Suprapubic skin (tissue), 4 donors: ENCODE measurements at regions not wholly inside any gene's neighbourhood (a gene's known extent, or its start where the extent isn't known, plus 50 kb on each side); places are given as distances from the start of the nearest gene placed in this dataset.

Experiments used
- DNase-seq, 2 donors: peaks; one replicate each; pipeline ENCODE4 v3.0.0-alpha.2; 2019; ENCODE audit warnings: low spot score in 2 of 2
- H3K27ac ChIP-seq: fragments of 200-600 bp; sonication (generic); one replicate; pipeline ENCODE4 v1.5.1; 2019
- H3K27me3 ChIP-seq: fragments of 200-600 bp; sonication (generic); one replicate; pipeline ENCODE4 v1.5.1; 2019
- H3K36me3 ChIP-seq: fragments of 200-600 bp; sonication (generic); one replicate; pipeline ENCODE4 v1.5.1; 2019
- H3K4me1 ChIP-seq: fragments of 200-600 bp; sonication (generic); one replicate; pipeline ENCODE4 v1.5.1; 2019
- H3K4me3 ChIP-seq: fragments of 200-600 bp; sonication (generic); one replicate; pipeline ENCODE4 v1.5.1; 2019; ENCODE audit warnings: mild to moderate bottlenecking
- H3K9me3 ChIP-seq: fragments of 200-600 bp; sonication (generic); one replicate; pipeline ENCODE4 v1.5.1; 2019
- EP300 ChIP-seq: sonication (generic); formaldehyde crosslinking; IDR thresholded peaks from one replicate; pipeline ENCODE4 v1.6.1; 2017; ENCODE audit warnings: antibody characterized with exemption
- POLR2A ChIP-seq, 2 donors: fragments of 450-650 bp; IDR thresholded peaks; one replicate each; pipeline ENCODE4 v1.6.1; 2017; ENCODE audit warnings: antibody characterized with exemption in 2 of 2, mild to moderate bottlenecking in 2 of 2, moderate library complexity in 2 of 2
- POLR2AphosphoS5 ChIP-seq, 3 donors: sonication (generic); formaldehyde crosslinking; IDR thresholded peaks; one replicate each; pipeline ENCODE4 v1.6.1; 2017; ENCODE audit warnings: antibody characterized with exemption in 3 of 3
- WGBS: methylation state at CpG from one replicate; pipeline ENCODE4 v1.1.5; 2018; 5-methylcytosine and 5-hydroxymethylcytosine counted together
- TF ChIP-seq, protein P1 (sequence below), 2 donors: fragments of 200-600 bp in 1 of 2; fragments of 450-650 bp in 1 of 2; sonication (generic) in 1 of 2; IDR thresholded peaks; one replicate each; pipeline ENCODE4 v1.5.1; 2016 to 2019; ENCODE audit warnings: antibody characterized with exemption in 2 of 2, mild to moderate bottlenecking in 1 of 2, moderate library complexity in 1 of 2

DNA sequence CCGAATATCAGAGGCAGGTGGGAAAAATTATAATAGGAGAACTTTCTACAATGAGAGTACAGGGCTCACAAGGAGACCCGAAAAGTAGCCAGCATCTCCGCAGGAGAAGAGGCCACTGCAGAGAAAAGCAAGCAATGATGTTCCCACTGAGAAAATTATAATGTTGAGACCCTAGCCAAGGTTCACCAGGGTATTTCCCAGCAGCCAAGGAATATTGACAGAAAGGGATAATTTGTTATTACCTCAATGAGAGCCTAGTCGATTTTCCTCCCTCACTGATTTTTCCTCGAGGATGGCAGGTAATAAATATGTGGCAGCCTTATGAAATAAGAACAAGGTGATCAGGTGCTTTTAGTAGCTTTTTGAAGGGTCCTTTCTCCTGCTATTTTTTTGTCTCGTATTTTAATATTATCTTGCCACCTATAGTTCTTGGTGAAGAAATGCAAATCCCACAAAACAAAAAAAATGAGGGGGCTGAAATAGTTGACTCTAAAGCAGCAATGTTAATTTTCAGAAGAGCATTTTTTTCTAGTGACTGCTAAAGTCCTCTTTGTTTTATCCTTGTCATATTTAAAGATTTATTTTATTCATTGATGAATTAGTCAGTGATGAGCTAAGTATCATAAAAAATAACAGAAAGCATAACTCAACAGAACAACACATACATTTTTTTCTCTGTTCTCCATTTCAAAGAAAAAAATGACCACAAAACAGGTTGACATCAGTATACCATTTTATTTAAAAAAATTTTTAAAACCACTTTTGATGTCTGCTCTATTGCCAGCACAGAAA lies 215.4 kb downstream of the KCNE4 start:
- Histone ChIP-seq H3K36me3 (no peaks in the 10 kb centered on the region), H3K4me3 (no peak overlapping the region), H3K9me3 (no peaks in the 10 kb centered on the region), H3K27ac (no peak overlapping the region), H3K4me1 (no peaks in the 10 kb centered on the region), H3K27me3 (no peaks in the 10 kb centered on the region)
- no peak for DNase-seq
- 77% methylated on average over 6 of the region's 6 CpGs for WGBS
- TF ChIP-seq POLR2AphosphoS5 (IDR thresholded peaks at IDR 0.05) = no peak
- TF ChIP-seq, protein P1, sequence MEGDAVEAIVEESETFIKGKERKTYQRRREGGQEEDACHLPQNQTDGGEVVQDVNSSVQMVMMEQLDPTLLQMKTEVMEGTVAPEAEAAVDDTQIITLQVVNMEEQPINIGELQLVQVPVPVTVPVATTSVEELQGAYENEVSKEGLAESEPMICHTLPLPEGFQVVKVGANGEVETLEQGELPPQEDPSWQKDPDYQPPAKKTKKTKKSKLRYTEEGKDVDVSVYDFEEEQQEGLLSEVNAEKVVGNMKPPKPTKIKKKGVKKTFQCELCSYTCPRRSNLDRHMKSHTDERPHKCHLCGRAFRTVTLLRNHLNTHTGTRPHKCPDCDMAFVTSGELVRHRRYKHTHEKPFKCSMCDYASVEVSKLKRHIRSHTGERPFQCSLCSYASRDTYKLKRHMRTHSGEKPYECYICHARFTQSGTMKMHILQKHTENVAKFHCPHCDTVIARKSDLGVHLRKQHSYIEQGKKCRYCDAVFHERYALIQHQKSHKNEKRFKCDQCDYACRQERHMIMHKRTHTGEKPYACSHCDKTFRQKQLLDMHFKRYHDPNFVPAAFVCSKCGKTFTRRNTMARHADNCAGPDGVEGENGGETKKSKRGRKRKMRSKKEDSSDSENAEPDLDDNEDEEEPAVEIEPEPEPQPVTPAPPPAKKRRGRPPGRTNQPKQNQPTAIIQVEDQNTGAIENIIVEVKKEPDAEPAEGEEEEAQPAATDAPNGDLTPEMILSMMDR (IDR thresholded peaks at IDR 0.05) = no peak
- no peak for TF ChIP-seq POLR2A (IDR thresholded peaks at IDR 0.05)
- no peak for TF ChIP-seq EP300

DNA sequence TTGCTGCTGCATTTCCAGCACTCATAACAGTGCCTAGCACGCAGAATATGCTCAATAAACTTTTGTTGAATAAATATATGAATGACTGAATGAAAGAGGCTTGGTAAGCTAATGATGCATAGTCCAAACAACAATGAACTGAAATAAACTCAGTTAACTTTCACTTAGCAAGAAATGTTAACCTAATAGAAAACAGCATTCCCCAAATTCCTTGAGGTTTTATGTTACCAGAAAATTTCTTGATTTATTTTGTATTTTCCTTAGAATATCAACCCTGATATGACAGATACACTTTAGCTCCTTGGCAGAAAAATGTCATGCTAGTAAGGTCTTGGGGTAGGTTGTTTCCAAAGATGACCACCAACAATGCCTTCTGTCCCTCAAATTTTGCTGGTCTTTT lies 217.4 kb downstream of the KCNE4 start:
- Histone ChIP-seq H3K27ac (no peak overlapping the region), H3K9me3 (no peaks in the 10 kb centered on the region), H3K27me3 (no peaks in the 10 kb centered on the region), H3K4me1 (no peaks in the 10 kb centered on the region), H3K4me3 (no peak overlapping the region), H3K36me3 (no peaks in the 10 kb centered on the region)
- WGBS = 90% methylated on average over 1 of the region's 1 CpG
- DNase-seq = no peak
- TF ChIP-seq, protein P1 (IDR thresholded peaks at IDR 0.05) = no peak
- TF ChIP-seq POLR2AphosphoS5 (IDR thresholded peaks at IDR 0.05) (no peak), POLR2A (IDR thresholded peaks at IDR 0.05) (no peak), EP300 (no peak)

DNA sequence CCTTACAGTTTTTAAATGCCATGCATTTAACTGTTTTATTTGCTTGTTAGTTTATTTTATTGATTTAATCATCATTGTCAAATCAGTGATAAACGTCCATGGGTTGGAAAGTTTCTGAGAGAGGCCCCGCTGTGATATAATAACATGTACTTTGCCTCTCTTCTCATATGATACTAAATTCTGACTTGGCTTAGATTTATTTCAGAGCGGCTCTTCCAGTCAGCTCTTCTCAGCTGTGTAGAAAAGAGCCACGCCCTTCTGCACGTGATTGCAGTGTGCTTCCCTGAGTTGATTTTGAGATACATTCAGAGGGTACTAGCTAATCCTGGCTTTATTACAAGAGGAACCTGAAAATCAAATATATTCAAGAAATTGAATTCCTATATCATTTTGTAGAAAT lies 218.6 kb downstream of the KCNE4 start:
- 44% methylated on average over 5 of the region's 5 CpGs for WGBS
- TF ChIP-seq POLR2AphosphoS5 (IDR thresholded peaks at IDR 0.05) = no peak
- no peak for TF ChIP-seq EP300
- no peak for DNase-seq

DNA sequence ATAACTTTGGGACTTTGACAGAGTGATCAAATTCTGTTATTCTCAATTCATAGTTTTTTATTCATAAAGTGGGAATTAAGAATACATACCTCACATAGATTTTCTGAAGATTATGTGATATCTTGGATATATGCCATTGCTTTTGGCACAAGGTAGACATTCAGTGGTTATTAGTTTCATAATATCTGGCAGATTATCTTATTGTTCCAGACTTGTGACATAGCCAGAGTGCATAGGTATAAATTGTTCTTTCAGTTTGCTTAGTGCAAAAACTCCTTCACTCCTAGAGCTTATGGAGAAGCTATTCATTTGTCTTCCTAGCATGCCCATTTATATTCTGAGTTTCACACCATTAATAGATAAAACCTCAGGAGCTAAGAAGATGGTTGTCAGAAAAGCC lies 222.0 kb downstream of the KCNE4 start:
- Histone ChIP-seq H3K36me3 (no peaks in the 10 kb centered on the region), H3K4me1 (no peaks in the 10 kb centered on the region), H3K27me3 (no peaks in the 10 kb centered on the region), H3K9me3 (no peaks in the 10 kb centered on the region), H3K27ac (no peak overlapping the region), H3K4me3 (no peak overlapping the region)
- TF ChIP-seq POLR2AphosphoS5 (IDR thresholded peaks at IDR 0.05) (no peak), EP300 (no peak), POLR2A (IDR thresholded peaks at IDR 0.05) (no peak)
- TF ChIP-seq, protein P1 (IDR thresholded peaks at IDR 0.05) = no peak
- no peak for DNase-seq

More for the DNA sequence above, 218.6 kb downstream of the KCNE4 start:
- Histone ChIP-seq H3K27me3 (no peaks in the 10 kb centered on the region), H3K36me3 (no peaks in the 10 kb centered on the region), H3K4me3 (no peak overlapping the region), H3K9me3 (no peaks in the 10 kb centered on the region), H3K4me1 (no peaks in the 10 kb centered on the region), H3K27ac (no peak overlapping the region)

DNA sequence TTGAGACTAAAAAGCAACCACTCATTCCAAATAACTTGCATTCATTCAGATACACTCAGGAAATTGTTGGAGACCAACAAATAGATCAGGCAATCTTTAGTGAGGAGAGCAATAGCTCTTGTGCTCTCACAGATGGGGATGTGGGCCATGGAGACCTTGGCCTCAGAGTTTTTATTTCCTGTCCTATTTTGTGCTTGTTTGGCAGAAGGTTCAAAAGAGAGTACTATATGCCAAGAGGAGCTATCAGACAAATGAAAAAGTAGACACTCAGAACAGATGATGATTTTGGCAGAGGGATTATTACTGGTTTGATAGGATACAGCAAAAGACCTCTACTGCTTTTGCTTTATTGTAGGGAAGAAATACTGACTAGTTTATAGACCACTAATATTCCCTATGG lies 230.2 kb downstream of the KCNE4 start:
- H3K4me1 ChIP-seq = no peaks in the 10 kb centered on the region
- H3K27ac ChIP-seq = no peak overlapping the region
- no peaks in the 10 kb centered on the region for H3K36me3 ChIP-seq
- TF ChIP-seq EP300 = no peak
- TF ChIP-seq POLR2AphosphoS5 (IDR thresholded peaks at IDR 0.05) = no peak
- TF ChIP-seq POLR2A (IDR thresholded peaks at IDR 0.05) = no peak
- TF ChIP-seq, protein P1 (IDR thresholded peaks at IDR 0.05) = no peak
- H3K27me3 ChIP-seq = no peaks in the 10 kb centered on the region
- DNase-seq = no peak
- no peak overlapping the region for H3K4me3 ChIP-seq
- H3K9me3 ChIP-seq = no peaks in the 10 kb centered on the region
